ENCODE measurements at regions not wholly inside any gene's neighbourhood (a gene's known extent, or its start where the extent isn't known, plus 50 kb on each side); places are given as distances from the start of the nearest gene placed in this dataset.

DNA sequence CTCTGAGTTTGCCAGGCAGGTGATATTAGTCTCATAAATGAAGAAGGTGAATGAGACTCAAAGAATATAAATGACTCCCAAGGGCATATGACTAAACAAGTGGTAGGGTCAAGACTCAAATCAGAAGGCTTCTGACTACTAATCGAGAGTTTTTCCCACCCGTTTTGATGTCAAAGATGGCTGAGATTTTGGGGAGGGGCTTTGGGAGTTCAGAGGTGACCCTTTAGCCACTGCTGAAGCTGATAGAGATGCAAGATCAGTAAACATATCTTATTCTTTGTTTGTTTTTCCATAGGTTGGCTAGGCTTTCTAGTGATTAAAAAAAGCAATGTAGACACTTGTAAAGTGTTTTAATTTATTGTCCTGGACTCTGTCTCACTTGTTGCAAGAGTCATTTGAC, 239.6 kb upstream of the PLEKHG7 start:
- no peak for TF ChIP-seq POLR2A (IDR thresholded peaks at IDR 0.05)
- no peak for TF ChIP-seq POLR2AphosphoS5 (IDR thresholded peaks at IDR 0.05; ENCODE audit: insufficient read depth in 1 of 2, low read depth in 1 of 2)
- no peak for TF ChIP-seq CTCF (IDR thresholded peaks at IDR 0.05)
